Cardiac muscle cell (in vitro differentiated cells and primary cell): ENCODE measurements at regions not wholly inside any gene's neighbourhood (a gene's known extent, or its start where the extent isn't known, plus 50 kb on each side); places are given as distances from the start of the nearest gene placed in this dataset.

Experiments
- DNase-seq, 2 donors: peaks; one replicate each; pipeline versions ENCODE4 v3.0.0 to v3.0.0-alpha.2; 2010 to 2017; ENCODE audit warnings: low read depth in 1 of 2, low spot score in 1 of 2
- H3K27ac ChIP-seq: fragments of 200-600 bp; sonication (generic); 2 replicates; pipeline ENCODE4 v1.5.1; 2016
- H3K27me3 ChIP-seq: fragments of 200-600 bp; sonication (generic); 2 replicates; pipeline ENCODE4 v1.6.0; 2016; ENCODE audit warnings: control low read depth
- H3K36me3 ChIP-seq: fragments of 200-600 bp; sonication (generic); 2 replicates; pipeline ENCODE4 v1.5.1; 2016; ENCODE audit warnings: control low read depth
- H3K4me1 ChIP-seq: fragments of 200-600 bp; sonication (generic); 2 replicates; pipeline ENCODE4 v1.8.1; 2017; ENCODE audit warnings: low read depth, mild to moderate bottlenecking, mixed run types
- H3K4me3 ChIP-seq: fragments of 200-600 bp; sonication (generic); 2 replicates; pipeline ENCODE4 v1.5.1; 2016; ENCODE audit warnings: mild to moderate bottlenecking
- H3K9me3 ChIP-seq: fragments of 200-600 bp; sonication (generic); 2 replicates; pipeline ENCODE4 v1.5.1; 2017; ENCODE audit warnings: low read depth, mild to moderate bottlenecking, control low read depth
- CTCF ChIP-seq: IDR thresholded peaks from 2 replicates; pipeline ENCODE4 v1.5.1; 2012; ENCODE audit warnings: low read depth, mild to moderate bottlenecking, low read length

DNA sequence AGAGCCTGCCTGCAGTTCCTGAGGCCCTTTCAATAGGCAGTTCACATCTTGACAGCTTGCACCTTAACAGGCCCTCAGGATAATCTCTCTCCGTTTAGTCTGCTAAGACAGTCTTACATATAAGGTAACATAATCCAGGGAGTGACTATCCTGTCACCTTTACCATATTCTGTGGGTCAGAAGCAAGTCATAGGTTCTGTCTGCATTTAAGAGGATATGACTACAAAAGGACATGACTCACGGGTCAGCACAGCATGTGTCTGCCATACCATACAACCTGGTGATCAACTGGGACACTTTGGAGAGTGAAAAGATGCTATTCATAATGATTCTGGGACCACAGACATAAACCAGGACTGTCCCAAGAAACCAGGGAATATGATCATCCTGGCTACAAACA lies 611.1 kb downstream of the SOX6 start:
- Histone ChIP-seq H3K36me3 (no peaks in the 10 kb centered on the region), H3K4me1 (no peaks in the 10 kb centered on the region), H3K27me3 (no peaks in the 10 kb centered on the region), H3K9me3 (no peaks in the 10 kb centered on the region), H3K27ac (no peak overlapping the region), H3K4me3 (no peak overlapping the region)
- no peak for DNase-seq
- no peak for TF ChIP-seq CTCF

GRCh38 chr11:15747671-15748070 lies 608.7 kb downstream of the SOX6 start:
- Histone ChIP-seq H3K36me3 (no peaks in the 10 kb centered on the region), H3K4me3 (no peak overlapping the region), H3K4me1 (no peaks in the 10 kb centered on the region), H3K27ac (no peak overlapping the region), H3K9me3 (no peaks in the 10 kb centered on the region), H3K27me3 (no peaks in the 10 kb centered on the region)
- no peak for TF ChIP-seq CTCF
- DNase-seq = no peak

GRCh38 chr11:15748132-15748531 lies 608.2 kb downstream of the SOX6 start:
- Histone ChIP-seq H3K9me3 (no peaks in the 10 kb centered on the region), H3K27me3 (no peaks in the 10 kb centered on the region), H3K4me3 (no peak overlapping the region), H3K36me3 (no peaks in the 10 kb centered on the region), H3K27ac (no peak overlapping the region), H3K4me1 (no peaks in the 10 kb centered on the region)
- no peak for TF ChIP-seq CTCF
- no peak for DNase-seq

- Histone ChIP-seq H3K36me3 (no peaks in the 10 kb centered on the region), H3K9me3 (no peaks in the 10 kb centered on the region), H3K27me3 (no peaks in the 10 kb centered on the region), H3K4me3 (no peak overlapping the region), H3K4me1 (no peaks in the 10 kb centered on the region), H3K27ac (no peak overlapping the region)
- no peak for DNase-seq
- no peak for TF ChIP-seq CTCF
These were observed 607.6 kb downstream of the SOX6 start for GRCh38 chr11:15748741-15749140.

DNA sequence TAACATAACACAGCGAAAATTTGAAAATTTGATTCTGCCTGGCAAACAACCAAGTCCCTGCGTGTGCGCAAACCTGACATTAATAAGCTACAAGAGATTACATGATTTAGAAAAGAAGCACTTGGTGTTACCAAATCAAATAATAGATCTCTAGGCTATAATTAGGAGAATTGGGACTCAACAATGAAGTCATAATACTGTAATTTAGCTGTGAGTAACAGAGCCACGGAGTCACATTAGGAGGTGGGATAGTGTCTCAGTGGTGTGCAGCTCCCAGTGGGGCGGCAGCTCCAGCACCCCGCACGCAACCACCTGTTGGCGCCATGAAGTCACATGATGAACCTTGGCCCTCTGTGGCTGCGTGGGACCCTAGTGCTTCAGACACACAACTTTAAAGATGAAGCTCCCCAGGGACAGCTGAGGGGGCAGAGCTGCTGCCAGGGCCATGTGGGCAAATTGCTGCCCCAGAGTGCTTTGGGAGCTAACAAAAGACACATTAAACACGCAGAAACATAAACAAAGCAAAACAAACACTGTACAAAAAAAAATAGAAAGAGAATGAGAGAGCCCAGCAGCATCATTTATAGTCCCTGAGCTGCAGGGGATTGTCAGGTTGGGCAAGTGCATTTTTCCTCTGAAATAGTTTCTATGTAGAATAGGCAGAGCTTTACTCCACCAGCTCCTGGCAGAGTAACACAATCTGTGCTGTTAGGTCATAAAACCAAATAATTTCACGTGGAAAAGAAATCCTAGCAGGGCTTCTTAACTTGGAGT lies 605.6 kb downstream of the SOX6 start:
- H3K27ac ChIP-seq = no peak overlapping the region

More for the DNA sequence above, 605.6 kb downstream of the SOX6 start:
- H3K9me3 ChIP-seq = no peaks in the 10 kb centered on the region
- no peak for TF ChIP-seq CTCF
- no peaks in the 10 kb centered on the region for H3K27me3 ChIP-seq
- no peak overlapping the region for H3K4me3 ChIP-seq
- no peaks in the 10 kb centered on the region for H3K4me1 ChIP-seq
- no peak for DNase-seq
- no peaks in the 10 kb centered on the region for H3K36me3 ChIP-seq
